ENCODE measurements at regions not wholly inside any gene's neighbourhood (a gene's known extent, or its start where the extent isn't known, plus 50 kb on each side); places are given as distances from the start of the nearest gene placed in this dataset.

DNA sequence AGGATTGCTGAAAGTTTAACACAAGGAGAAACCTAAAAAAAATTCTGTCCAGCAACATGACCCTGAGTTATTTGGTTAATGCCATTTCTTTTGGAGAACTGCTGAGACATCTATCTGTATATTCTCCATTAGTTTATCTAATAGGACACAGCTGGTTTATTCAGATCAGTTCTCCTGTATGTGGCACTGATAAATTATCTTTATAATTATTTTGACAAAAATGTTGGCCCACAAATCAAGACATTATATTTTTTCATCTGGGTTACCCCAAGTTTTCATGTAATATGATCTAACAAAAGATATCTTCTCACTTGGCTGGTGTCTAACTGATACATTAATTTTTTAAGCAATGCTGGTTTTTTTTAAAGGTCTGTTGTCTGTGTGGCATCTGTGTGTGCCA, 231.4 kb downstream of the KLF12 start:
- TF ChIP-seq CEBPB (IDR thresholded peaks at IDR 0.05; ENCODE audit: low read depth) (no peak), SIN3A (IDR thresholded peaks at IDR 0.05; ENCODE audit: low read depth) (no peak), EGR1 (IDR thresholded peaks at IDR 0.05; ENCODE audit: low read depth) (no peak), POLR2AphosphoS5 (IDR thresholded peaks at IDR 0.05; ENCODE audit: low read depth, low read length) (no peak), CBX3 (IDR thresholded peaks at IDR 0.05; ENCODE audit: low read depth) (no peak), YY1 (IDR thresholded peaks at IDR 0.05; ENCODE audit: extremely low read depth, insufficient replicate concordance, low read depth, low read length) (no peak), EZH2phosphoT487 (IDR thresholded peaks at IDR 0.05; ENCODE audit: borderline replicate concordance) (no peak)
- TF ChIP-seq, protein P1, sequence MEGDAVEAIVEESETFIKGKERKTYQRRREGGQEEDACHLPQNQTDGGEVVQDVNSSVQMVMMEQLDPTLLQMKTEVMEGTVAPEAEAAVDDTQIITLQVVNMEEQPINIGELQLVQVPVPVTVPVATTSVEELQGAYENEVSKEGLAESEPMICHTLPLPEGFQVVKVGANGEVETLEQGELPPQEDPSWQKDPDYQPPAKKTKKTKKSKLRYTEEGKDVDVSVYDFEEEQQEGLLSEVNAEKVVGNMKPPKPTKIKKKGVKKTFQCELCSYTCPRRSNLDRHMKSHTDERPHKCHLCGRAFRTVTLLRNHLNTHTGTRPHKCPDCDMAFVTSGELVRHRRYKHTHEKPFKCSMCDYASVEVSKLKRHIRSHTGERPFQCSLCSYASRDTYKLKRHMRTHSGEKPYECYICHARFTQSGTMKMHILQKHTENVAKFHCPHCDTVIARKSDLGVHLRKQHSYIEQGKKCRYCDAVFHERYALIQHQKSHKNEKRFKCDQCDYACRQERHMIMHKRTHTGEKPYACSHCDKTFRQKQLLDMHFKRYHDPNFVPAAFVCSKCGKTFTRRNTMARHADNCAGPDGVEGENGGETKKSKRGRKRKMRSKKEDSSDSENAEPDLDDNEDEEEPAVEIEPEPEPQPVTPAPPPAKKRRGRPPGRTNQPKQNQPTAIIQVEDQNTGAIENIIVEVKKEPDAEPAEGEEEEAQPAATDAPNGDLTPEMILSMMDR (IDR thresholded peaks at IDR 0.05 in 2 of 3, conservative IDR thresholded peaks at IDR 0.05 in 1 of 3; ENCODE audit: borderline replicate concordance in 1 of 3, insufficient read depth in 1 of 3, low read depth in 2 of 3, low read length in 2 of 3): no peak

Data from HCT116 (cell line).